SK-N-SH (cell line): ENCODE measurements at regions not wholly inside any gene's neighbourhood (a gene's known extent, or its start where the extent isn't known, plus 50 kb on each side); places are given as distances from the start of the nearest gene placed in this dataset.

Experiments used
- CTCF ChIP-seq: fragments of 200-600 bp; sonication (generic); IDR thresholded peaks from 2 replicates; pipeline ENCODE4 v1.6.1; 2017; ENCODE audit warnings: antibody characterized with exemption, mild to moderate bottlenecking, moderate library complexity
- EP300 ChIP-seq, 2 experiments: IDR thresholded peaks; 2 replicates each; pipeline versions ENCODE4 v1.4.0 to v1.6.1; 2012; ENCODE audit warnings: borderline replicate concordance in 1 of 2, low read depth in 1 of 2, low read length in 1 of 2
- EZH2phosphoT487 ChIP-seq: fragments of 200-600 bp; sonication (generic); IDR thresholded peaks from 2 replicates; pipeline ENCODE4 v1.6.1; 2017; ENCODE audit warnings: low read depth, mixed run types, mild to moderate bottlenecking, antibody characterized with exemption, moderate library complexity, borderline replicate concordance
- FOXM1 ChIP-seq: IDR thresholded peaks from 2 replicates; pipeline ENCODE4 v1.4.0; 2012; ENCODE audit warnings: low read depth, mild to moderate bottlenecking
- JUND ChIP-seq: IDR thresholded peaks from 2 replicates; pipeline ENCODE4 v1.4.0; 2012
- MAX ChIP-seq: IDR thresholded peaks from 2 replicates; pipeline ENCODE4 v1.4.0; 2012; ENCODE audit warnings: low read depth
- PBX3 ChIP-seq: IDR thresholded peaks from 2 replicates; pipeline ENCODE4; 2012
- POLR2AphosphoS5 ChIP-seq: IDR thresholded peaks from 2 replicates; pipeline ENCODE4 v1.6.1; 2012; ENCODE audit warnings: low read depth, low read length
- RFX5 ChIP-seq: IDR thresholded peaks from 2 replicates; pipeline ENCODE4 v1.6.1; 2012; ENCODE audit warnings: mild to moderate bottlenecking, improper control_type of control experiment, low read length
- RXRA ChIP-seq: IDR thresholded peaks from 2 replicates; pipeline ENCODE4 v1.4.0; 2012; ENCODE audit warnings: low read depth, mild to moderate bottlenecking, borderline replicate concordance
- SMC3 ChIP-seq: IDR thresholded peaks from 2 replicates; pipeline ENCODE4 v1.6.1; 2012; ENCODE audit warnings: low read depth, low read length, improper control_type of control experiment
- USF2 ChIP-seq: fragments of 150-350 bp; IDR thresholded peaks from 2 replicates; pipeline ENCODE4 v1.6.1; 2017; ENCODE audit warnings: antibody characterized with exemption, low read length, low read depth, borderline replicate concordance

- TF ChIP-seq FOXM1 (no peak), JUND (no peak), CTCF (no peak), POLR2AphosphoS5 (no peak), RXRA (no peak), PBX3 (no peak), MAX (no peak), EZH2phosphoT487 (no peak), RFX5 (no peak), USF2 (no peak), EP300 (IDR thresholded peaks at IDR 0.05; ENCODE audit: borderline replicate concordance in 1 of 2, low read depth in 1 of 2, low read length in 1 of 2) (no peak), SMC3 (no peak)
Measured at GRCh38 chr7:35331730-35332678, 78.1 kb upstream of the TBX20 start.
